HG03135 (cell line): ENCODE measurements at regions not wholly inside any gene's neighbourhood (a gene's known extent, or its start where the extent isn't known, plus 50 kb on each side); places are given as distances from the start of the nearest gene placed in this dataset.

Experiments used
- ATAC-seq: cut with Tn5 transposase; IDR thresholded peaks from one replicate; pipeline ENCODE4 v1.9.1; 2021; ENCODE audit warnings: mild to moderate bottlenecking, moderate library complexity; ENCODE audit not compliant: unreplicated experiment

GRCh38 chr11:131179836-131180235 lies 190.6 kb upstream of the NTM start:
- ATAC-seq = no peak

- no peak for ATAC-seq
Measured at GRCh38 chr11:131185915-131186314, 184.5 kb upstream of the NTM start.

- ATAC-seq = peak; percentile 95
Measured at GRCh38 chr11:131186629-131187101, 183.8 kb upstream of the NTM start.

- ATAC-seq = no peak
Measured at GRCh38 chr11:131190446-131190845, 180.0 kb upstream of the NTM start.

- ATAC-seq = no peak
Measured at GRCh38 chr11:131191606-131192005, 178.8 kb upstream of the NTM start.

- no peak for ATAC-seq
Measured at GRCh38 chr11:131192628-131193027, 177.8 kb upstream of the NTM start.

GRCh38 chr11:131193031-131193501 lies 177.3 kb upstream of the NTM start:
- ATAC-seq = no peak

GRCh38 chr11:131194726-131195125 lies 175.7 kb upstream of the NTM start:
- no peak for ATAC-seq

GRCh38 chr11:131195661-131196517 lies 174.5 kb upstream of the NTM start:
- no peak for ATAC-seq

GRCh38 chr11:131198161-131199014 lies 172.0 kb upstream of the NTM start:
- ATAC-seq = no peak

GRCh38 chr11:131199015-131199280 lies 171.5 kb upstream of the NTM start:
- no peak for ATAC-seq

GRCh38 chr11:131201674-131202073 lies 168.7 kb upstream of the NTM start:
- no peak for ATAC-seq

GRCh38 chr11:131203040-131203439 lies 167.4 kb upstream of the NTM start:
- no peak for ATAC-seq

- no peak for ATAC-seq
Measured at GRCh38 chr11:131204282-131204681, 166.1 kb upstream of the NTM start.

GRCh38 chr11:131204765-131205380 lies 165.5 kb upstream of the NTM start:
- no peak for ATAC-seq

GRCh38 chr11:131206671-131207070 lies 163.7 kb upstream of the NTM start:
- ATAC-seq = no peak

GRCh38 chr11:131207901-131208300 lies 162.5 kb upstream of the NTM start:
- no peak for ATAC-seq

- ATAC-seq = no peak
Measured at GRCh38 chr11:131217313-131218310, 152.8 kb upstream of the NTM start.

- no peak for ATAC-seq
Measured at GRCh38 chr11:131218542-131218941, 151.9 kb upstream of the NTM start.

GRCh38 chr11:131219646-131220045 lies 150.8 kb upstream of the NTM start:
- no peak for ATAC-seq
